ENCODE measurements at regions not wholly inside any gene's neighbourhood (a gene's known extent, or its start where the extent isn't known, plus 50 kb on each side); places are given as distances from the start of the nearest gene placed in this dataset.

- Histone ChIP-seq H3K4me2 (ENCODE audit: control insufficient read depth, insufficient read depth) (no peak overlapping the region), H3K4me1 (ENCODE audit: control insufficient read depth, insufficient read depth, low read length) (no peaks in the 10 kb centered on the region), H4K20me1 (ENCODE audit: control insufficient read depth, insufficient read depth) (no peaks in the 10 kb centered on the region), H3K4me3 (no peak overlapping the region), H3K9me3 (replicated peaks; ENCODE audit: control insufficient read depth, insufficient read depth, low read length) (no peaks in the 10 kb centered on the region), H3K36me3 (ENCODE audit: control insufficient read depth in 2 of 2, insufficient read depth in 2 of 2, low read length in 1 of 2) (no peaks in the 10 kb centered on the region), H3K27me3 (replicated peaks in 1 of 2; ENCODE audit: control insufficient read depth in 2 of 2, insufficient read depth in 2 of 2, low read length in 1 of 2) (no peaks in the 10 kb centered on the region), H3K9ac (ENCODE audit: control insufficient read depth, insufficient read depth, low read length) (no peak overlapping the region), H2AFZ (ENCODE audit: control insufficient read depth, low read depth, low read length) (no peak overlapping the region), H3K27ac (ENCODE audit: control insufficient read depth, insufficient read depth) (no peak overlapping the region), H3K79me2 (ENCODE audit: control insufficient read depth, insufficient read depth, low read length) (no peaks in the 10 kb centered on the region)
- no TSS peak for BruUV-seq (replicated peaks)
- ATAC-seq (no peak), DNase-seq (ENCODE audit: low read depth, low spot score) (no peak), FAIRE-seq (no peak)
- in situ Hi-C loops (cut with MboI), result loop anchor here (10.0 kb wide), 1 partner anchor 60 kb away; no protein-coding TSS in a partner anchor
- POLR2A ChIA-PET, result interaction anchor here (0.6 kb wide), 1 partner anchor 633 kb away, joined by 3 read pairs; no protein-coding TSS in a partner anchor
- WGBS (ENCODE audit: insufficient coverage, insufficient replicate concordance, low lambda C conversion rate, missing lambda C conversion rate), result 3% methylated on average over 2 of the region's 2 CpGs
- intact Hi-C loops (cut with micrococcal nuclease; ENCODE audit: unreplicated experiment), result no loop called here
- RAD21 ChIA-PET (ENCODE audit: unreplicated experiment), result no interaction called here
- TF ChIP-seq PML (IDR thresholded peaks at IDR 0.05; ENCODE audit: low read length), result no peak
- no peak for TF ChIP-seq RAD21 (IDR thresholded peaks at IDR 0.05; ENCODE audit: insufficient read depth, low read depth, low read length)
- no peak for TF ChIP-seq ATF7 (IDR thresholded peaks at IDR 0.05; ENCODE audit: low read depth)
- no peak for TF ChIP-seq RBBP5 (conservative IDR thresholded peaks at IDR 0.05)
- TF ChIP-seq, protein P1, sequence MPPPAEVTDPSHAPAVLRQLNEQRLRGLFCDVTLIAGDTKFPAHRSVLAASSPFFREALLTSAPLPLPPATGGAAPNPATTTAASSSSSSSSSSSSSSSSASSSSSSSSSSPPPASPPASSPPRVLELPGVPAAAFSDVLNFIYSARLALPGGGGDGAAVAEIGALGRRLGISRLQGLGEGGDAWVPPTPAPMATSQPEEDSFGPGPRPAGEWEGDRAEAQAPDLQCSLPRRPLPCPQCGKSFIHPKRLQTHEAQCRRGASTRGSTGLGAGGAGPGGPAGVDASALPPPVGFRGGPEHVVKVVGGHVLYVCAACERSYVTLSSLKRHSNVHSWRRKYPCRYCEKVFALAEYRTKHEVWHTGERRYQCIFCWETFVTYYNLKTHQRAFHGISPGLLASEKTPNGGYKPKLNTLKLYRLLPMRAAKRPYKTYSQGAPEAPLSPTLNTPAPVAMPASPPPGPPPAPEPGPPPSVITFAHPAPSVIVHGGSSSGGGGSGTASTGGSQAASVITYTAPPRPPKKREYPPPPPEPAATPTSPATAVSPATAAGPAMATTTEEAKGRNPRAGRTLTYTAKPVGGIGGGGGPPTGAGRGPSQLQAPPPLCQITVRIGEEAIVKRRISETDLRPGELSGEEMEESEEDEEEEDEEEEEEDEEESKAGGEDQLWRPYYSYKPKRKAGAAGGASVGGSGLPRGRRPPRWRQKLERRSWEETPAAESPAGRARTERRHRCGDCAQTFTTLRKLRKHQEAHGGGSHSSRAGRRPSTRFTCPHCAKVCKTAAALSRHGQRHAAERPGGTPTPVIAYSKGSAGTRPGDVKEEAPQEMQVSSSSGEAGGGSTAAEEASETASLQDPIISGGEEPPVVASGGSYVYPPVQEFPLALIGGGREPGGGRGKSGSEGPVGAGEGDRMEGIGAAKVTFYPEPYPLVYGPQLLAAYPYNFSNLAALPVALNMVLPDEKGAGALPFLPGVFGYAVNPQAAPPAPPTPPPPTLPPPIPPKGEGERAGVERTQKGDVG (CRISPR knock-in tag; IDR thresholded peaks at IDR 0.05), result no peak
- no peak for TF ChIP-seq BCL11A (IDR thresholded peaks at IDR 0.05; ENCODE audit: low read depth, low read length)
- TF ChIP-seq RAD51 (IDR thresholded peaks at IDR 0.05), result no peak
- CTCF ChIA-PET, result no interaction called here
- SMC1A ChIA-PET (ENCODE audit: uncharacterized antibody, unreplicated experiment), result interaction anchor here (0.6 kb wide), 1 partner anchor 91 kb away, joined by 3 read pairs; no protein-coding TSS in a partner anchor
These were observed 1485.3 kb downstream of the PCDH9 start for GRCh38 chr13:65744836-65745235.
